ENCODE measurements at regions not wholly inside any gene's neighbourhood (a gene's known extent, or its start where the extent isn't known, plus 50 kb on each side); places are given as distances from the start of the nearest gene placed in this dataset.

GRCh38 chr3:35562141-35562540 lies 77.2 kb upstream of the ARPP21 start:
- DNase-seq (ENCODE audit: low read depth, low spot score): no peak

- no peak for DNase-seq (ENCODE audit: low read depth, low spot score)
Observed at GRCh38 chr3:35565048-35565447, 74.3 kb upstream of the ARPP21 start.
